Endodermal cell (in vitro differentiated cells): ENCODE measurements at regions not wholly inside any gene's neighbourhood (a gene's known extent, or its start where the extent isn't known, plus 50 kb on each side); places are given as distances from the start of the nearest gene placed in this dataset.

Experiments
- DNase-seq: peaks from one replicate; pipeline ENCODE4 v3.0.0-alpha.2; 2017
- H3K27ac ChIP-seq: 2 replicates; pipeline ENCODE4 v1.5.1; 2013; ENCODE audit warnings: mild to moderate bottlenecking, low read depth, low read length, moderate library complexity
- H3K27me3 ChIP-seq: 2 replicates; pipeline ENCODE4 v1.6.1; 2013; ENCODE audit warnings: mild to moderate bottlenecking, low read length, moderate library complexity; ENCODE audit not compliant: insufficient read depth, control insufficient read depth, poor library complexity, severe bottlenecking
- H3K36me3 ChIP-seq: 2 replicates; pipeline ENCODE4 v1.7.0; 2013; ENCODE audit warnings: mild to moderate bottlenecking, low read length, moderate library complexity; ENCODE audit not compliant: control insufficient read depth, insufficient read depth
- H3K4me1 ChIP-seq: one replicate; pipeline ENCODE4 v1.7.0; 2013; ENCODE audit warnings: low read length; ENCODE audit not compliant: control insufficient read depth, insufficient read depth
- H3K4me3 ChIP-seq: 2 replicates; pipeline ENCODE4 v1.5.1; 2013; ENCODE audit warnings: mild to moderate bottlenecking, low read length, moderate library complexity
- H3K9ac ChIP-seq: 2 replicates; pipeline ENCODE4 v1.6.1; 2013; ENCODE audit warnings: mild to moderate bottlenecking, low read length, moderate library complexity; ENCODE audit not compliant: poor library complexity, severe bottlenecking; ENCODE audit errors: extremely low read depth
- H3K9me3 ChIP-seq: 2 replicates; pipeline ENCODE4 v1.6.1; 2013; ENCODE audit warnings: mild to moderate bottlenecking, low read length, moderate library complexity; ENCODE audit not compliant: control insufficient read depth
- H3K27ac Mint-ChIP-seq: 2 replicates; pipeline ENCODE4 v1.8.0; 2020; ENCODE audit warnings: mixed read lengths
- H3K27me3 Mint-ChIP-seq: 2 replicates; pipeline ENCODE4 v1.8.0; 2021; ENCODE audit warnings: mild to moderate bottlenecking, mixed read lengths; ENCODE audit not compliant: insufficient read depth
- H3K36me3 Mint-ChIP-seq: 2 replicates; pipeline ENCODE4 v1.8.0; 2020; ENCODE audit warnings: low read depth, mixed read lengths
- H3K4me1 Mint-ChIP-seq: 2 replicates; pipeline ENCODE4 v1.8.0; 2020; ENCODE audit warnings: mixed read lengths
- H3K4me3 Mint-ChIP-seq: 2 replicates; pipeline ENCODE4 v1.8.0; 2020; ENCODE audit warnings: mild to moderate bottlenecking, moderate library complexity, mixed read lengths
- H3K9me3 Mint-ChIP-seq: 2 replicates; pipeline ENCODE4 v1.8.0; 2020; ENCODE audit warnings: mild to moderate bottlenecking, mixed read lengths
- WGBS, 2 experiments: methylation state at CpG; one replicate each; pipeline versions ENCODE4 v1.1.5 to v1.1.7; 2013; ENCODE audit warnings: missing lambda C conversion rate in 2 of 2, mixed read lengths in 1 of 2; ENCODE audit not compliant: insufficient coverage in 1 of 2, insufficient read length in 1 of 2; 5-methylcytosine and 5-hydroxymethylcytosine counted together
- TF ChIP-seq, protein P1 (sequence below): fragments of 200-600 bp; sonication (generic); conservative IDR thresholded peaks from 2 replicates; pipeline ENCODE4 v1.5.0; 2021; ENCODE audit warnings: antibody characterized with exemption, mild to moderate bottlenecking

DNA sequence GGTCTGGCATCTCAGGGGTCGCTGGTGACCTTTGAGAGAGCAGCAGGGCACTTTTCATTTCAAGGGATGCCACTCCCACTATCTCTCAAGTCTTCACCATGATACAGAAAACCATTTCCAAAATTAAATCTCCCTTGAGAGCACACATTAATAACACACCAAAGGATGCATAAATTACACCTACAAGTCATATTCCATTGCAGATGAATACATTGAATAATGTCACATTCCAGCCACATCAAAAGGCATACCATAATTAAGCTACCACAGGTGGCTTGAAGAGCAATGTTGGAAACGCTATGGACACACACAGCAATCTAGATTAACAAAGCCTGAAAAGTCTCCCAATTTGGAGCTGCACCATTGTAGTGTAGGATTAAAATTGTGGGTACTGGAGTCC, 353.3 kb upstream of the ZMIZ1 start:
- TF ChIP-seq, protein P1, sequence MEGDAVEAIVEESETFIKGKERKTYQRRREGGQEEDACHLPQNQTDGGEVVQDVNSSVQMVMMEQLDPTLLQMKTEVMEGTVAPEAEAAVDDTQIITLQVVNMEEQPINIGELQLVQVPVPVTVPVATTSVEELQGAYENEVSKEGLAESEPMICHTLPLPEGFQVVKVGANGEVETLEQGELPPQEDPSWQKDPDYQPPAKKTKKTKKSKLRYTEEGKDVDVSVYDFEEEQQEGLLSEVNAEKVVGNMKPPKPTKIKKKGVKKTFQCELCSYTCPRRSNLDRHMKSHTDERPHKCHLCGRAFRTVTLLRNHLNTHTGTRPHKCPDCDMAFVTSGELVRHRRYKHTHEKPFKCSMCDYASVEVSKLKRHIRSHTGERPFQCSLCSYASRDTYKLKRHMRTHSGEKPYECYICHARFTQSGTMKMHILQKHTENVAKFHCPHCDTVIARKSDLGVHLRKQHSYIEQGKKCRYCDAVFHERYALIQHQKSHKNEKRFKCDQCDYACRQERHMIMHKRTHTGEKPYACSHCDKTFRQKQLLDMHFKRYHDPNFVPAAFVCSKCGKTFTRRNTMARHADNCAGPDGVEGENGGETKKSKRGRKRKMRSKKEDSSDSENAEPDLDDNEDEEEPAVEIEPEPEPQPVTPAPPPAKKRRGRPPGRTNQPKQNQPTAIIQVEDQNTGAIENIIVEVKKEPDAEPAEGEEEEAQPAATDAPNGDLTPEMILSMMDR: no peak
- H3K4me1 Mint-ChIP-seq: no peaks in the 10 kb centered on the region
- no peaks in the 10 kb centered on the region for H3K27me3 ChIP-seq
- H3K9me3 Mint-ChIP-seq: no peaks in the 10 kb centered on the region
- no peak overlapping the region for H3K27ac Mint-ChIP-seq
- no peaks in the 10 kb centered on the region for H3K36me3 Mint-ChIP-seq
- H3K27ac ChIP-seq: no peak overlapping the region
- 96% methylated on average over 2 of the region's 2 CpGs; no CpG with 5 or more reads in 1 of the 2 experiments for WGBS, 2 experiments
- no peak for DNase-seq
- H3K4me3 ChIP-seq: no peak overlapping the region
- H3K9me3 ChIP-seq: no peaks in the 10 kb centered on the region
- no peak overlapping the region for H3K9ac ChIP-seq
- peaks cover 16% of the 10 kb centered on the region for H3K27me3 Mint-ChIP-seq
- H3K4me3 Mint-ChIP-seq: no peak overlapping the region
- H3K36me3 ChIP-seq: no peaks in the 10 kb centered on the region
- no peaks in the 10 kb centered on the region for H3K4me1 ChIP-seq

DNA sequence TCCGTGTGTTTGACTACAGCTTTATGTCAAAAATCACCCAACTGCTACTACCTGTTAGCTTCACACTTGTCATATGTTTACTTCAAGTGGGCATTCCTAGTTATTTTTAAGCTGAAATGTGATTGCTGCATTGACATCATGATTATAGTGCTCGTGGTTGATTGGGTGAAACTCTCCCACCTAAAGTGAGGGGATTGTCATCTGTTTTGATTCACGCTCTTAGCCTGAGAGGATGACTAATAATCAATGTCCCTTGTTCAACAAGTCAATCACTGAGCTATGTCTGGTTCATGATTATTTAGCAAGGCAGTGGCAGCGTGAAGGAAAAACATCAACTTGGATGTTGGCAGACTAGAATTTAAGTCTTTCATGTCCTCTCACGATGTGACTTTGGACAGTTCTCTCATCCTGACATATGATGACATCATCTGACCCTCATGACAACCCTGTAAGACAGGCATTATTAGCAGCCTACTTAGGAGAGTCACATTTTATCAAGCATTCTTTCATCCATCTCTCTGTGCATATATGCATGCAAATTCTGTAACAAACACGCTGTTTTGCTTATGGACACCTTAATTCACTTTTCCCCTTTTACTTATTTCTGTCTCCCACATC, 352.6 kb upstream of the ZMIZ1 start:
- Mint-ChIP-seq H3K4me3 (no peak overlapping the region), H3K27ac (no peak overlapping the region), H3K9me3 (no peaks in the 10 kb centered on the region), H3K4me1 (no peaks in the 10 kb centered on the region), H3K27me3 (peaks cover 12% of the 10 kb centered on the region), H3K36me3 (no peaks in the 10 kb centered on the region)
- no peaks in the 10 kb centered on the region for H3K9me3 ChIP-seq
- no peak overlapping the region for H3K4me3 ChIP-seq
- H3K36me3 ChIP-seq: no peaks in the 10 kb centered on the region
- H3K27ac ChIP-seq: no peak overlapping the region
- no peak overlapping the region for H3K9ac ChIP-seq
- TF ChIP-seq, protein P1: no peak
- H3K4me1 ChIP-seq: no peaks in the 10 kb centered on the region
- 92 to 93% methylated on average over 5 to 6 of the region's 6 CpGs for WGBS, 2 experiments
- no peaks in the 10 kb centered on the region for H3K27me3 ChIP-seq
- DNase-seq: no peak

- H3K9me3 Mint-ChIP-seq: no peaks in the 10 kb centered on the region
- H3K36me3 ChIP-seq: no peaks in the 10 kb centered on the region
- H3K4me3 Mint-ChIP-seq: no peak overlapping the region
- H3K4me3 ChIP-seq: no peak overlapping the region
- H3K27ac ChIP-seq: no peak overlapping the region
- peaks cover 6% of the 10 kb centered on the region for H3K27me3 Mint-ChIP-seq
- DNase-seq: no peak
- no peaks in the 10 kb centered on the region for H3K4me1 ChIP-seq
- H3K9me3 ChIP-seq: no peaks in the 10 kb centered on the region
- no peaks in the 10 kb centered on the region for H3K36me3 Mint-ChIP-seq
- H3K4me1 Mint-ChIP-seq: no peaks in the 10 kb centered on the region
- no peaks in the 10 kb centered on the region for H3K27me3 ChIP-seq
- TF ChIP-seq, protein P1: no peak
- H3K27ac Mint-ChIP-seq: no peak overlapping the region
- no peak overlapping the region for H3K9ac ChIP-seq
- 77 to 96% methylated on average over 4 to 5 of the region's 5 CpGs for WGBS, 2 experiments
Measured at GRCh38 chr10:78717200-78717599, 351.6 kb upstream of the ZMIZ1 start.
